Calu3 (cell line): ENCODE measurements at regions not wholly inside any gene's neighbourhood (a gene's known extent, or its start where the extent isn't known, plus 50 kb on each side); places are given as distances from the start of the nearest gene placed in this dataset.
A peak's percentile ranks its signal among the peaks of the same experiment; 100 is the strongest.

Experiments
- BruUV-seq: library from RNA; stranded (reverse); fragments of 400-500 nt; replicated peaks from 2 replicates; lab custom pipeline; 2021; lab: Mats Ljungman, UMichigan
- CTCF ChIA-PET: fragments of 300-600 bp; sonication (Branson Sonifier 250); formaldehyde crosslinking; loops from one replicate; lab custom pipeline; 2022; ENCODE audit warnings: antibody characterized with exemption; lab: Charles Lee
- DNase-seq: peaks from one replicate; pipeline ENCODE4 v3.0.0; 2022
- H3K27ac Mint-ChIP-seq: one replicate; pipeline ENCODE4 v1.8.0; 2022; ENCODE audit warnings: mixed read lengths; ENCODE audit not compliant: unreplicated experiment
- H3K27me3 Mint-ChIP-seq: one replicate; pipeline ENCODE4 v1.8.0; 2022; ENCODE audit warnings: mixed read lengths; ENCODE audit not compliant: unreplicated experiment
- H3K36me3 Mint-ChIP-seq: one replicate; pipeline ENCODE4 v1.8.0; 2022; ENCODE audit warnings: mild to moderate bottlenecking, moderate library complexity, mixed read lengths; ENCODE audit not compliant: insufficient read depth, unreplicated experiment
- H3K4me1 Mint-ChIP-seq: one replicate; pipeline ENCODE4 v1.8.0; 2022; ENCODE audit warnings: mild to moderate bottlenecking, low read depth, mixed read lengths; ENCODE audit not compliant: unreplicated experiment
- H3K4me3 Mint-ChIP-seq: one replicate; pipeline ENCODE4 v1.8.0; 2022; ENCODE audit warnings: mild to moderate bottlenecking, low read depth, moderate library complexity, mixed read lengths; ENCODE audit not compliant: unreplicated experiment
- H3K9me3 Mint-ChIP-seq: one replicate; pipeline ENCODE4 v1.8.0; 2022; ENCODE audit warnings: low read depth, mixed read lengths; ENCODE audit not compliant: unreplicated experiment
- CTCF ChIP-seq: fragments of 200-600 bp; IDR thresholded peaks from one replicate; pipeline ENCODE4 v1.8.0; 2022; ENCODE audit warnings: antibody characterized with exemption; ENCODE audit not compliant: unreplicated experiment
- intact Hi-C: fragments of 100-400 bp; cut with micrococcal nuclease; formaldehyde crosslinking; loops from one replicate; pipeline ENCODE4 v1.10.0; 2022; ENCODE audit not compliant: unreplicated experiment

- BruUV-seq, result no TSS peak
- intact Hi-C loops, result no loop called here
- H3K9me3 Mint-ChIP-seq, result no peaks in the 10 kb centered on the region
Measured at GRCh38 chr7:80082213-80082612, 52.4 kb upstream of the GNAI1 start.

GRCh38 chr7:80078886-80079285 is 55.7 kb upstream of the GNAI1 start:
- no peaks in the 10 kb centered on the region for H3K36me3 Mint-ChIP-seq
- no TSS peak for BruUV-seq
- peaks cover 10% of the 10 kb centered on the region for H3K4me1 Mint-ChIP-seq
- H3K27me3 Mint-ChIP-seq, result no peaks in the 10 kb centered on the region
- no peaks in the 10 kb centered on the region for H3K9me3 Mint-ChIP-seq
- CTCF ChIA-PET, result no interaction called here
- no peak for DNase-seq
- intact Hi-C loops, result no loop called here
- no peak for TF ChIP-seq CTCF
- no peak overlapping the region for H3K27ac Mint-ChIP-seq
- H3K4me3 Mint-ChIP-seq, result peak overlapping the region; percentile 69

More at GRCh38 chr7:80082213-80082612, 52.4 kb upstream of the GNAI1 start:
- CTCF ChIA-PET, result no interaction called here
- TF ChIP-seq CTCF, result no peak
- no peak for DNase-seq
- Mint-ChIP-seq H3K27ac (no peak overlapping the region), H3K4me1 (peaks cover 10% of the 10 kb centered on the region), H3K36me3 (no peaks in the 10 kb centered on the region), H3K4me3 (no peak overlapping the region), H3K27me3 (no peaks in the 10 kb centered on the region)

GRCh38 chr7:80078159-80078731 is 56.4 kb upstream of the GNAI1 start:
- DNase-seq, result no peak
- no TSS peak for BruUV-seq
- intact Hi-C loops, result no loop called here
- TF ChIP-seq CTCF, result no peak
- no peaks in the 10 kb centered on the region for H3K36me3 Mint-ChIP-seq
- H3K4me1 Mint-ChIP-seq, result peaks cover 10% of the 10 kb centered on the region
- H3K27me3 Mint-ChIP-seq, result no peaks in the 10 kb centered on the region
- H3K9me3 Mint-ChIP-seq, result no peaks in the 10 kb centered on the region
- CTCF ChIA-PET, result interaction anchor here (0.6 to 1.2 kb wide), 4 partner anchors 18 to 147 kb away, joined by 3 to 6 read pairs (median 3); no protein-coding TSS in a partner anchor
- H3K27ac Mint-ChIP-seq, result peak overlapping the region; percentile 88
- peak overlapping the region; percentile 69 for H3K4me3 Mint-ChIP-seq

GRCh38 chr7:80070391-80070790 is 64.2 kb upstream of the GNAI1 start:
- no peaks in the 10 kb centered on the region for H3K27me3 Mint-ChIP-seq

More at GRCh38 chr7:80070391-80070790, 64.2 kb upstream of the GNAI1 start:
- H3K4me1 Mint-ChIP-seq, result no peaks in the 10 kb centered on the region
- peaks cover 4% of the 10 kb centered on the region for H3K9me3 Mint-ChIP-seq
- no peak for TF ChIP-seq CTCF
- CTCF ChIA-PET, result no interaction called here
- no TSS peak for BruUV-seq
- intact Hi-C loops, result no loop called here
- H3K4me3 Mint-ChIP-seq, result no peak overlapping the region
- H3K27ac Mint-ChIP-seq, result no peak overlapping the region
- H3K36me3 Mint-ChIP-seq, result no peaks in the 10 kb centered on the region
- DNase-seq, result no peak
